Heart right ventricle (tissue), 16 donors: ENCODE measurements at regions not wholly inside any gene's neighbourhood (a gene's known extent, or its start where the extent isn't known, plus 50 kb on each side); places are given as distances from the start of the nearest gene placed in this dataset.

ENCODE experiments used
- ATAC-seq, 8 donors: fragments of 200-7000 bp; cut with Tn5 transposase; one replicate each; pipeline ENCODE4 v1.9.1; 2020; ENCODE audit warnings: mild to moderate bottlenecking in 8 of 8, moderate library complexity in 8 of 8, moderate number of reproducible peaks in 1 of 8
- DNase-seq, 2 donors: peaks; one replicate each; pipeline ENCODE4 v3.0.0-alpha.2; 2020
- H3K27ac ChIP-seq, 10 donors: fragments of 200-600 bp; sonication (generic) in 2 of 10; one replicate each; pipeline versions ENCODE4 v1.5.0 to v1.8.0; 2020 to 2022; ENCODE audit warnings: mild to moderate bottlenecking in 3 of 10
- H3K27me3 ChIP-seq, 7 donors: fragments of 200-600 bp; one replicate each; pipeline ENCODE4 v1.8.0; 2021 to 2022; ENCODE audit warnings: mild to moderate bottlenecking in 2 of 7
- H3K36me3 ChIP-seq, 9 donors: fragments of 200-600 bp; sonication (generic) in 1 of 9; one replicate each; pipeline versions ENCODE4 v1.5.0 to v1.8.0; 2020 to 2022; ENCODE audit warnings: mild to moderate bottlenecking in 2 of 9
- H3K4me1 ChIP-seq, 9 donors: fragments of 200-600 bp; sonication (generic) in 1 of 9; one replicate each; pipeline versions ENCODE4 v1.5.0 to v1.8.0; 2020 to 2022; ENCODE audit warnings: mild to moderate bottlenecking in 4 of 9
- H3K4me3 ChIP-seq, 10 donors: fragments of 200-600 bp; sonication (generic) in 2 of 10; one replicate each; pipeline versions ENCODE4 v1.5.0 to v1.8.0; 2020 to 2022; ENCODE audit warnings: mild to moderate bottlenecking in 7 of 10, moderate library complexity in 2 of 10
- H3K9me3 ChIP-seq, 11 donors: fragments of 200-600 bp in 10 of 11; sonication (generic) in 2 of 11; one replicate each; pipeline versions ENCODE4 v1.5.0 to v1.8.0; 2013 to 2022; ENCODE audit warnings: mild to moderate bottlenecking in 2 of 11, control low read depth in 1 of 11, moderate library complexity in 1 of 11
- CTCF ChIP-seq, 9 donors: fragments of 200-600 bp; sonication (generic) in 2 of 9; IDR thresholded peaks; one replicate each; pipeline versions ENCODE4 v1.5.0 to v1.8.0; 2021 to 2022; ENCODE audit warnings: antibody characterized with exemption in 9 of 9, mild to moderate bottlenecking in 5 of 9, moderate library complexity in 1 of 9
- WGBS, 2 donors: extraction: QIAGEN DNeasy Blood & Tissue Kit; methylation state at CpG; one replicate each; pipeline ENCODE4 v1.1.7; 2013; ENCODE audit warnings: inconsistent platforms in 1 of 2; 5-methylcytosine and 5-hydroxymethylcytosine counted together
- intact Hi-C, 10 donors: fragments of 100-400 bp; cut with DNase I; formaldehyde crosslinking; loops; one replicate each; pipeline versions ENCODE4 v1.11.1 to v1.14.2; 2022
- donor health status: Arrhythmogenic right ventricular cardiomyopathy.
- donor health status: ischemic (EF 13 %, LVEDD 7.1; RV severe dilation, severe dysfunction).
- donor health status: healthy with polysubstance abuse.
- donor health status: DM: no; HTN: yes; CAD: no.
- donor health status: DM: no; HTN: no; CAD: no.
- donor health status: ischemic (EF 25% LVEDD 6.9; RV normal size, moderate dysfunction).
- donor health status: ischemic (EF 25% LVEDD 5.7; RV mildly dilated, moderate dysfunction).
- donor health status: healthy.
- donor health status: DM: yes; HTN: yes; CAD: no.
- donor health status: Ischemic cardiomyopathy.
- donor health status: ischemic (EF 35%, LVEDD 5.7; RV mildly dilated, moderate dysfunction).
- donor health status: nonischemic (EF 11% LVEDD 7.7; RV severe dilation, severe dysfunction).
- donor health status: DM: yes; HTN: yes; CAD: no.
- donor health status: PGD.
- donor health status: ischemic (EF 29% LVEDD 5.4; RV normal size, mild dysfunction).
- donor health status: nonischemic (EF 23%, LVEDD 6.1; RV moderate dilation, normal function).

- Histone ChIP-seq H3K4me3 (no peak overlapping the region), H3K4me1 (peaks cover 0 to 6% (median 0%) of the 10 kb centered on the region in 9 donors), H3K27ac (no peak overlapping the region), H3K36me3 (no peaks in the 10 kb centered on the region), H3K9me3 (no peaks in the 10 kb centered on the region), H3K27me3 (no peaks in the 10 kb centered on the region)
- WGBS, 2 donors = 88 to 89% methylated on average over 2 of the region's 2 CpGs
- no peak for TF ChIP-seq CTCF (IDR thresholded peaks at IDR 0.05)
- DNase-seq = no peak
- ATAC-seq = no peak
- intact Hi-C loops = no loop called here
Observed at GRCh38 chr4:42326524-42326923, 70.8 kb upstream of the SHISA3 start.

GRCh38 chr4:42327323-42327722 is 70.0 kb upstream of the SHISA3 start:
- intact Hi-C loops = no loop called here
- Histone ChIP-seq H3K27ac (no peak overlapping the region), H3K36me3 (no peaks in the 10 kb centered on the region), H3K9me3 (no peaks in the 10 kb centered on the region), H3K4me1 (peaks cover 0 to 13% (median 0%) of the 10 kb centered on the region in 9 donors), H3K27me3 (no peaks in the 10 kb centered on the region), H3K4me3 (no peak overlapping the region)
- DNase-seq = peak in 1 of 2 donors; percentile 12
- TF ChIP-seq CTCF (IDR thresholded peaks at IDR 0.05) = no peak
- ATAC-seq = peak in 6 of 8 donors; percentile 29 to 82 (median 66)
- WGBS, 2 donors = 29 to 32% methylated on average over 4 of the region's 4 CpGs

- H3K4me3 ChIP-seq = no peak overlapping the region
- WGBS, 2 donors = 90 to 91% methylated on average over 2 of the region's 2 CpGs
- ATAC-seq = no peak
- no peak overlapping the region for H3K27ac ChIP-seq
- H3K36me3 ChIP-seq = no peaks in the 10 kb centered on the region
- no peak for TF ChIP-seq CTCF (IDR thresholded peaks at IDR 0.05)
- intact Hi-C loops = no loop called here
- no peak for DNase-seq
- H3K27me3 ChIP-seq = no peaks in the 10 kb centered on the region
- H3K4me1 ChIP-seq = peaks cover 0 to 14% (median 0%) of the 10 kb centered on the region in 9 donors
- H3K9me3 ChIP-seq = no peaks in the 10 kb centered on the region
Observed at GRCh38 chr4:42328978-42329377, 68.3 kb upstream of the SHISA3 start.

GRCh38 chr4:42329421-42329820 is 67.9 kb upstream of the SHISA3 start:
- ATAC-seq (no peak), DNase-seq (no peak)
- no peaks in the 10 kb centered on the region for H3K9me3 ChIP-seq
- no peak for TF ChIP-seq CTCF (IDR thresholded peaks at IDR 0.05)
- peaks cover 0 to 14% (median 0%) of the 10 kb centered on the region in 9 donors for H3K4me1 ChIP-seq
- H3K36me3 ChIP-seq = no peaks in the 10 kb centered on the region
- no peaks in the 10 kb centered on the region for H3K27me3 ChIP-seq
- 37 to 44% methylated on average over 3 of the region's 3 CpGs for WGBS, 2 donors
- intact Hi-C loops = no loop called here
- no peak overlapping the region for H3K4me3 ChIP-seq
- no peak overlapping the region for H3K27ac ChIP-seq
